Activated T-cell treated with anti-CD3 and anti-CD28 coated beads, Interleukin-2, amount 50 U/mL, for 72 hours (primary cell): ENCODE measurements at regions not wholly inside any gene's neighbourhood (a gene's known extent, or its start where the extent isn't known, plus 50 kb on each side); places are given as distances from the start of the nearest gene placed in this dataset.

Source experiments
- ATAC-seq, 2 donors: fragments of 150-1000 bp; cut with Tn5 transposase; replicated peaks in 1 of 2; 2 replicates each; pipeline ENCODE4 v1.10.0; 2021; ENCODE audit warnings: moderate library complexity in 2 of 2, mild to moderate bottlenecking in 1 of 2
- DNase-seq, 2 donors: peaks; one replicate each; pipeline ENCODE4 v3.0.0; 2021 to 2022; ENCODE audit warnings: mixed read lengths in 1 of 2
- H3K27ac Mint-ChIP-seq: one replicate; pipeline ENCODE4 v1.8.0; 2022; ENCODE audit warnings: mild to moderate bottlenecking, moderate library complexity, mixed read lengths
- H3K27me3 Mint-ChIP-seq: one replicate; pipeline ENCODE4 v1.8.0; 2022; ENCODE audit warnings: low read depth, mixed read lengths
- H3K36me3 Mint-ChIP-seq, 2 donors: one replicate each; pipeline ENCODE4 v1.8.0; 2022; ENCODE audit warnings: mixed read lengths in 2 of 2, mild to moderate bottlenecking in 1 of 2; ENCODE audit not compliant: insufficient read depth in 2 of 2
- H3K4me1 Mint-ChIP-seq: one replicate; pipeline ENCODE4 v1.8.0; 2022; ENCODE audit warnings: low read depth, mixed read lengths
- H3K4me3 Mint-ChIP-seq, 2 donors: one replicate each; pipeline ENCODE4 v1.8.0; 2022; ENCODE audit warnings: mild to moderate bottlenecking in 2 of 2, mixed read lengths in 2 of 2, moderate library complexity in 2 of 2
- H3K9me3 Mint-ChIP-seq, 2 donors: one replicate each; pipeline ENCODE4 v1.8.0; 2022; ENCODE audit warnings: mixed read lengths in 2 of 2

- Mint-ChIP-seq H3K4me3 (no peak overlapping the region), H3K36me3 (no peaks in the 10 kb centered on the region), H3K9me3 (peaks cover 7 to 9% of the 10 kb centered on the region in 2 donors), H3K27ac (no peak overlapping the region), H3K27me3 (no peaks in the 10 kb centered on the region), H3K4me1 (no peaks in the 10 kb centered on the region)
- ATAC-seq (no peak), DNase-seq (no peak)
Measured at GRCh38 chr2:57528499-57528898, 518.1 kb upstream of the VRK2 start.

GRCh38 chr2:57534358-57534757 lies 512.2 kb upstream of the VRK2 start:
- ATAC-seq = no peak
- H3K4me1 Mint-ChIP-seq = no peaks in the 10 kb centered on the region
- H3K27me3 Mint-ChIP-seq = no peaks in the 10 kb centered on the region
- H3K4me3 Mint-ChIP-seq = no peak overlapping the region
- peaks cover 0 to under 1% of the 10 kb centered on the region in 2 donors for H3K9me3 Mint-ChIP-seq
- H3K27ac Mint-ChIP-seq = no peak overlapping the region
- no peak for DNase-seq
- H3K36me3 Mint-ChIP-seq = no peaks in the 10 kb centered on the region

- Mint-ChIP-seq H3K4me1 (no peaks in the 10 kb centered on the region), H3K4me3 (no peak overlapping the region), H3K27me3 (no peaks in the 10 kb centered on the region), H3K9me3 (no peaks in the 10 kb centered on the region), H3K36me3 (no peaks in the 10 kb centered on the region), H3K27ac (no peak overlapping the region)
- DNase-seq = no peak
- ATAC-seq = no peak
Measured at GRCh38 chr2:57536535-57537231, 509.9 kb upstream of the VRK2 start.

- no peaks in the 10 kb centered on the region for H3K36me3 Mint-ChIP-seq
- no peak for DNase-seq
- no peak overlapping the region for H3K27ac Mint-ChIP-seq
- no peak for ATAC-seq
- H3K9me3 Mint-ChIP-seq = peaks cover 0 to 2% of the 10 kb centered on the region in 2 donors
- no peak overlapping the region for H3K4me3 Mint-ChIP-seq
- H3K4me1 Mint-ChIP-seq = no peaks in the 10 kb centered on the region
- no peaks in the 10 kb centered on the region for H3K27me3 Mint-ChIP-seq
Measured at GRCh38 chr2:57539761-57540160, 506.8 kb upstream of the VRK2 start.

- Mint-ChIP-seq H3K36me3 (no peaks in the 10 kb centered on the region), H3K4me1 (no peaks in the 10 kb centered on the region), H3K27me3 (no peaks in the 10 kb centered on the region), H3K9me3 (peaks cover 0 to 3% of the 10 kb centered on the region in 2 donors), H3K27ac (no peak overlapping the region), H3K4me3 (no peak overlapping the region)
- ATAC-seq (no peak), DNase-seq (no peak)
Measured at GRCh38 chr2:57542081-57542480, 504.5 kb upstream of the VRK2 start.

GRCh38 chr2:57543211-57543610 lies 503.4 kb upstream of the VRK2 start:
- Mint-ChIP-seq H3K27ac (no peak overlapping the region), H3K9me3 (peaks cover 0 to 3% of the 10 kb centered on the region in 2 donors), H3K4me1 (no peaks in the 10 kb centered on the region), H3K27me3 (no peaks in the 10 kb centered on the region), H3K36me3 (no peaks in the 10 kb centered on the region), H3K4me3 (no peak overlapping the region)
- DNase-seq (no peak), ATAC-seq (no peak)

GRCh38 chr2:57544624-57545023 lies 502.0 kb upstream of the VRK2 start:
- no peak overlapping the region for H3K4me3 Mint-ChIP-seq
- no peak for DNase-seq
- no peak overlapping the region for H3K27ac Mint-ChIP-seq
- no peaks in the 10 kb centered on the region for H3K27me3 Mint-ChIP-seq
- ATAC-seq = no peak
- peaks cover 3% of the 10 kb centered on the region for H3K4me1 Mint-ChIP-seq
- no peaks in the 10 kb centered on the region for H3K36me3 Mint-ChIP-seq
- peaks cover 0 to 3% of the 10 kb centered on the region in 2 donors for H3K9me3 Mint-ChIP-seq

GRCh38 chr2:57546478-57546877 lies 500.1 kb upstream of the VRK2 start:
- no peak overlapping the region for H3K27ac Mint-ChIP-seq
- no peaks in the 10 kb centered on the region for H3K36me3 Mint-ChIP-seq
- no peak for ATAC-seq
- no peak for DNase-seq
- no peaks in the 10 kb centered on the region for H3K27me3 Mint-ChIP-seq
- no peak overlapping the region for H3K4me3 Mint-ChIP-seq
- H3K4me1 Mint-ChIP-seq = peaks cover 7% of the 10 kb centered on the region
- H3K9me3 Mint-ChIP-seq = peaks cover 0 to 3% of the 10 kb centered on the region in 2 donors

- H3K27ac Mint-ChIP-seq = no peak overlapping the region
- ATAC-seq = peak; percentile 57 to 59
- no peaks in the 10 kb centered on the region for H3K27me3 Mint-ChIP-seq
- DNase-seq = no peak
- peaks cover 7% of the 10 kb centered on the region for H3K4me1 Mint-ChIP-seq
- peaks cover 0 to 2% of the 10 kb centered on the region in 2 donors for H3K36me3 Mint-ChIP-seq
- no peak overlapping the region for H3K4me3 Mint-ChIP-seq
- H3K9me3 Mint-ChIP-seq = peaks cover 1 to 3% of the 10 kb centered on the region in 2 donors
Measured at GRCh38 chr2:57549642-57550102, 496.9 kb upstream of the VRK2 start.

- Mint-ChIP-seq H3K27ac (no peak overlapping the region), H3K4me3 (no peak overlapping the region), H3K36me3 (peaks cover 0 to 4% of the 10 kb centered on the region in 2 donors), H3K9me3 (peaks cover 5 to 9% of the 10 kb centered on the region in 2 donors), H3K4me1 (peaks cover 7% of the 10 kb centered on the region), H3K27me3 (no peaks in the 10 kb centered on the region)
- ATAC-seq (no peak), DNase-seq (no peak)
Measured at GRCh38 chr2:57550912-57551311, 495.7 kb upstream of the VRK2 start.

GRCh38 chr2:57552885-57553284 lies 493.7 kb upstream of the VRK2 start:
- Mint-ChIP-seq H3K36me3 (peaks cover 0 to 4% of the 10 kb centered on the region in 2 donors), H3K9me3 (peaks cover 4 to 9% of the 10 kb centered on the region in 2 donors), H3K4me1 (peaks cover 7% of the 10 kb centered on the region), H3K4me3 (no peak overlapping the region), H3K27ac (no peak overlapping the region), H3K27me3 (no peaks in the 10 kb centered on the region)
- no peak for ATAC-seq
- no peak for DNase-seq

- ATAC-seq (no peak), DNase-seq (no peak)
- Mint-ChIP-seq H3K27ac (no peak overlapping the region), H3K27me3 (no peaks in the 10 kb centered on the region), H3K36me3 (peaks cover 0 to 4% of the 10 kb centered on the region in 2 donors), H3K4me3 (no peak overlapping the region), H3K9me3 (peaks cover 6 to 9% of the 10 kb centered on the region in 2 donors), H3K4me1 (peaks cover 7% of the 10 kb centered on the region)
Measured at GRCh38 chr2:57554348-57554747, 492.3 kb upstream of the VRK2 start.

- DNase-seq = no peak
- ATAC-seq = no peak
- no peaks in the 10 kb centered on the region for H3K4me1 Mint-ChIP-seq
- H3K27ac Mint-ChIP-seq = no peak overlapping the region
- H3K27me3 Mint-ChIP-seq = no peaks in the 10 kb centered on the region
- no peak overlapping the region for H3K4me3 Mint-ChIP-seq
- peaks cover 6 to 9% of the 10 kb centered on the region in 2 donors for H3K9me3 Mint-ChIP-seq
- peaks cover 0 to 4% of the 10 kb centered on the region in 2 donors for H3K36me3 Mint-ChIP-seq
Measured at GRCh38 chr2:57558312-57558711, 488.3 kb upstream of the VRK2 start.

GRCh38 chr2:57562495-57562894 lies 484.1 kb upstream of the VRK2 start:
- peaks cover 2 to 5% of the 10 kb centered on the region in 2 donors for H3K9me3 Mint-ChIP-seq
- H3K27me3 Mint-ChIP-seq = no peaks in the 10 kb centered on the region
- H3K4me3 Mint-ChIP-seq = no peak overlapping the region
- no peak overlapping the region for H3K27ac Mint-ChIP-seq
- no peaks in the 10 kb centered on the region for H3K4me1 Mint-ChIP-seq
- ATAC-seq (no peak), DNase-seq (no peak)
- no peaks in the 10 kb centered on the region for H3K36me3 Mint-ChIP-seq
